WTC11 (cell line): ENCODE measurements at regions not wholly inside any gene's neighbourhood (a gene's known extent, or its start where the extent isn't known, plus 50 kb on each side); places are given as distances from the start of the nearest gene placed in this dataset.

ENCODE experiments used
- TF ChIP-seq, protein P1 (sequence below): sonication (generic); formaldehyde crosslinking; IDR thresholded peaks from 2 replicates; pipeline ENCODE4 v1.8.1; 2023; ENCODE audit warnings: mild to moderate bottlenecking, missing genetic modification reagents, moderate library complexity
- TF ChIP-seq, protein P2 (sequence below): sonication (generic); formaldehyde crosslinking; IDR thresholded peaks from 2 replicates; pipeline ENCODE4 v1.8.1; 2022; ENCODE audit warnings: mild to moderate bottlenecking, moderate library complexity, missing genetic modification reagents

DNA sequence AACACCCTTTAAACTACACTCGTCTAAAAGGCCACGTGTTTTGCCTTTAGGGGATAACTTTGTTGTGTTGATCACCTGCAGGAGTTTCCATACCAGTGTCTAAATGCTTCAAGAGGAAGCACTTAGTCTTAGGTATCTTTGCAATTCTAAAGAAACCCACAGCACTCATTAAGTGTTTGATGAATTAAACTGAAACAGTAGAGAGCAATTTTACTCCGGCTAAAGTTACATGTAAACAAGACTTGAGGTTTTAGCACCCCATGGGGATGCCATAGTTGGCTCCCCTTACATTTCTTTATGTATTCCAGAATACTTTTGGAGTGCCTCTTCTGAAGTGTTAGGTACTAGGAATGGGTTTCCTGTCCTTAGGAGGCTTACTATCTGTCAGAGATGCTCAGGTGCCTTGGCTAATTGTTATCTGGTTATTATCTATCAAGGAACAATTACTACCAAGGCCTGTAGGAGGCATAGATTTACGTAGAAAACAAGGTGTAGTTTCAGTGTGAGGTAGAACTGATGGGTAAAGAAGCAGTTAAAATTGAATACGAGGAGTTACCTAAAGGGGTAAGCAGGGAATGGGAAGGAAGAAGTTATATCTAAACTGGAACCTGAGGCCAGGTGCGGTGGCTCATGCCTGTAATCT lies 176.8 kb upstream of the SAMSN1 start:
- TF ChIP-seq, protein P1, sequence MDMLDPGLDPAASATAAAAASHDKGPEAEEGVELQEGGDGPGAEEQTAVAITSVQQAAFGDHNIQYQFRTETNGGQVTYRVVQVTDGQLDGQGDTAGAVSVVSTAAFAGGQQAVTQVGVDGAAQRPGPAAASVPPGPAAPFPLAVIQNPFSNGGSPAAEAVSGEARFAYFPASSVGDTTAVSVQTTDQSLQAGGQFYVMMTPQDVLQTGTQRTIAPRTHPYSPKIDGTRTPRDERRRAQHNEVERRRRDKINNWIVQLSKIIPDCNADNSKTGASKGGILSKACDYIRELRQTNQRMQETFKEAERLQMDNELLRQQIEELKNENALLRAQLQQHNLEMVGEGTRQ (CRISPR knock-in tag) = no peak
- TF ChIP-seq, protein P2, sequence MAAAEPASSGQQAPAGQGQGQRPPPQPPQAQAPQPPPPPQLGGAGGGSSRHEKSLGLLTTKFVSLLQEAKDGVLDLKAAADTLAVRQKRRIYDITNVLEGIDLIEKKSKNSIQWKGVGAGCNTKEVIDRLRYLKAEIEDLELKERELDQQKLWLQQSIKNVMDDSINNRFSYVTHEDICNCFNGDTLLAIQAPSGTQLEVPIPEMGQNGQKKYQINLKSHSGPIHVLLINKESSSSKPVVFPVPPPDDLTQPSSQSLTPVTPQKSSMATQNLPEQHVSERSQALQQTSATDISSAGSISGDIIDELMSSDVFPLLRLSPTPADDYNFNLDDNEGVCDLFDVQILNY = no peak
